ENCODE measurements at regions not wholly inside any gene's neighbourhood (a gene's known extent, or its start where the extent isn't known, plus 50 kb on each side); places are given as distances from the start of the nearest gene placed in this dataset.

GRCh38 chr2:2663401-2664036, 332.4 kb upstream of the MYT1L start:
- TF ChIP-seq YY1 (IDR thresholded peaks at IDR 0.05; ENCODE audit: extremely low read depth, insufficient replicate concordance, low read depth, low read length) = no peak
- ChIA-PET CTCF (no interaction called here), POLR2A (no interaction called here), RAD21 (ENCODE audit: low non-redundant PET in 1 of 2, low total read pairs in 2 of 2, uncharacterized antibody in 2 of 2, unreplicated experiment in 2 of 2) (no interaction called here)
- Histone ChIP-seq H3K9me3 (ENCODE audit: control insufficient read depth in 1 of 2, insufficient read depth in 1 of 2, low read depth in 1 of 2, low read length in 2 of 2) (no peaks in the 10 kb centered on the region), H3K4me3 (replicated peaks in 1 of 2; ENCODE audit: low read depth in 1 of 2, low read length in 2 of 2) (no peak overlapping the region), H2AFZ (ENCODE audit: low read depth, low read length, poor library complexity, severe bottlenecking) (no peak overlapping the region), H3K4me1 (ENCODE audit: control insufficient read depth in 1 of 2, insufficient read depth in 2 of 2, low read length in 2 of 2) (peaks cover 0 to 8% of the 10 kb centered on the region in 2 experiments; a peak in 2 of 4 replicates), H3K4me2 (ENCODE audit: low read length) (no peak overlapping the region), H3K27me3 (ENCODE audit: insufficient read depth, low read length) (no peaks in the 10 kb centered on the region; the same call in 1 of the 2 replicates), H3K27ac (ENCODE audit: low read depth, low read length) (no peak overlapping the region), H4K20me1 (ENCODE audit: insufficient read depth) (no peaks in the 10 kb centered on the region), H3K79me2 (ENCODE audit: insufficient read depth, low read length) (no peaks in the 10 kb centered on the region), H3K9ac (ENCODE audit: low read length) (no peak overlapping the region), H3K36me3 (ENCODE audit: control insufficient read depth in 1 of 2, insufficient read depth in 2 of 2, low read length in 2 of 2) (no peaks in the 10 kb centered on the region), H3K9me2 (ENCODE audit: insufficient read depth) (no peaks in the 10 kb centered on the region)
- intact Hi-C loops (cut with micrococcal nuclease) = no loop called here
- ATAC-seq = no peak
- no TSS peak for BruUV-seq (replicated peaks)
- no peak for DNase-seq (ENCODE audit: low read depth, low spot score)

GRCh38 chr2:2662847-2663356, 331.8 kb upstream of the MYT1L start:
- Histone ChIP-seq H3K4me2 (ENCODE audit: low read length) (no peak overlapping the region), H3K27me3 (ENCODE audit: insufficient read depth, low read length) (peaks cover under 1% of the 10 kb centered on the region; the same call in 1 of the 2 replicates), H3K4me3 (replicated peaks in 1 of 2; ENCODE audit: low read depth in 1 of 2, low read length in 2 of 2) (no peak overlapping the region), H3K9me3 (ENCODE audit: control insufficient read depth in 1 of 2, insufficient read depth in 1 of 2, low read depth in 1 of 2, low read length in 2 of 2) (no peaks in the 10 kb centered on the region), H4K20me1 (ENCODE audit: insufficient read depth) (no peaks in the 10 kb centered on the region), H3K4me1 (ENCODE audit: control insufficient read depth in 1 of 2, insufficient read depth in 2 of 2, low read length in 2 of 2) (peaks cover 0 to 8% of the 10 kb centered on the region in 2 experiments; a peak in 2 of 4 replicates), H2AFZ (ENCODE audit: low read depth, low read length, poor library complexity, severe bottlenecking) (no peak overlapping the region), H3K27ac (ENCODE audit: low read depth, low read length) (no peak overlapping the region), H3K79me2 (ENCODE audit: insufficient read depth, low read length) (no peaks in the 10 kb centered on the region), H3K36me3 (ENCODE audit: control insufficient read depth in 1 of 2, insufficient read depth in 2 of 2, low read length in 2 of 2) (no peaks in the 10 kb centered on the region), H3K9me2 (ENCODE audit: insufficient read depth) (no peaks in the 10 kb centered on the region), H3K9ac (ENCODE audit: low read length) (no peak overlapping the region)
- DNase-seq (ENCODE audit: low read depth, low spot score) (no peak), ATAC-seq (no peak)
- RAD21 ChIA-PET (ENCODE audit: low non-redundant PET in 1 of 2, low total read pairs in 2 of 2, uncharacterized antibody in 2 of 2, unreplicated experiment in 2 of 2) = no interaction called here
- CTCF ChIA-PET = no interaction called here
- TF ChIP-seq SRF (IDR thresholded peaks at IDR 0.05; ENCODE audit: low read depth) (no peak), CTCF (IDR thresholded peaks at IDR 0.05 in 2 of 3, conservative IDR thresholded peaks at IDR 0.05 in 1 of 3; ENCODE audit: borderline replicate concordance in 1 of 3, insufficient read depth in 1 of 3, low read depth in 2 of 3, low read length in 2 of 3) (no peak), CEBPB (IDR thresholded peaks at IDR 0.05; ENCODE audit: low read depth) (no peak), EZH2 (IDR thresholded peaks at IDR 0.05) (no peak)
- POLR2A ChIA-PET = no interaction called here
- intact Hi-C loops (cut with micrococcal nuclease) = no loop called here
- BruUV-seq (replicated peaks) = no TSS peak

Data from HCT116 (cell line).